ENCODE measurements at regions not wholly inside any gene's neighbourhood (a gene's known extent, or its start where the extent isn't known, plus 50 kb on each side); places are given as distances from the start of the nearest gene placed in this dataset.

GRCh38 chr6:14612016-14612980, 494.7 kb downstream of the CD83 start:
- TF ChIP-seq CTCF (IDR thresholded peaks at IDR 0.05): no peak
- no peak for TF ChIP-seq FOXJ3 (CRISPR knock-in tag; IDR thresholded peaks at IDR 0.05; ENCODE audit: borderline replicate concordance)
- TF ChIP-seq CREM (CRISPR knock-in tag; IDR thresholded peaks at IDR 0.05): no peak
